ENCODE measurements at regions not wholly inside any gene's neighbourhood (a gene's known extent, or its start where the extent isn't known, plus 50 kb on each side); places are given as distances from the start of the nearest gene placed in this dataset.

- H3K4me2 ChIP-seq (ENCODE audit: unreplicated experiment) = no peak overlapping the region
- in situ Hi-C loops (cut with MboI) = no loop called here
- no peaks in the 10 kb centered on the region for H3K9me3 ChIP-seq (ENCODE audit: low read depth)
- no peak for DNase-seq
- H3F3A ChIP-seq (ENCODE audit: insufficient read depth) = no peaks in the 10 kb centered on the region
- no peaks in the 10 kb centered on the region for H3K27me3 ChIP-seq (replicated peaks; ENCODE audit: insufficient read depth)
- no peaks in the 10 kb centered on the region for H4K20me1 ChIP-seq (ENCODE audit: insufficient read depth)
- no peaks in the 10 kb centered on the region for H3K4me1 ChIP-seq (ENCODE audit: insufficient read depth)
- no peaks in the 10 kb centered on the region for H3K9me2 ChIP-seq (ENCODE audit: insufficient read depth)
- no peak overlapping the region for H2AFZ ChIP-seq
- no peak for TF ChIP-seq EZH2 (IDR thresholded peaks at IDR 0.05; ENCODE audit: insufficient read depth, poor library complexity, severe bottlenecking)
- no peak for TF ChIP-seq EZH2phosphoT487 (IDR thresholded peaks at IDR 0.05; ENCODE audit: insufficient read depth, low read depth)
- H3K36me3 ChIP-seq (ENCODE audit: low read depth) = no peaks in the 10 kb centered on the region
- H3K79me2 ChIP-seq (ENCODE audit: insufficient read depth) = no peaks in the 10 kb centered on the region
- 49 to 54% methylated on average over 7 of the region's 7 CpGs for WGBS, 2 experiments (ENCODE audit: low coverage in 1 of 2, low lambda C conversion rate in 2 of 2, missing lambda C conversion rate in 2 of 2)
- H3K4me3 ChIP-seq = no peak overlapping the region
- no peak overlapping the region for H3K27ac ChIP-seq
- no peak overlapping the region for H3K9ac ChIP-seq
Measured at GRCh38 chr5:3542769-3543168, 52.9 kb upstream of the IRX1 start.

GRCh38 chr5:3542158-3542557, 53.5 kb upstream of the IRX1 start:
- Histone ChIP-seq H3F3A (ENCODE audit: insufficient read depth) (no peaks in the 10 kb centered on the region), H3K27ac (no peak overlapping the region), H4K20me1 (ENCODE audit: insufficient read depth) (no peaks in the 10 kb centered on the region), H3K9me2 (ENCODE audit: insufficient read depth) (no peaks in the 10 kb centered on the region), H3K4me3 (no peak overlapping the region), H3K4me2 (ENCODE audit: unreplicated experiment) (no peak overlapping the region), H3K4me1 (ENCODE audit: insufficient read depth) (no peaks in the 10 kb centered on the region), H3K9me3 (ENCODE audit: low read depth) (no peaks in the 10 kb centered on the region), H2AFZ (no peak overlapping the region), H3K79me2 (ENCODE audit: insufficient read depth) (no peaks in the 10 kb centered on the region), H3K36me3 (ENCODE audit: low read depth) (no peaks in the 10 kb centered on the region), H3K9ac (no peak overlapping the region), H3K27me3 (replicated peaks; ENCODE audit: insufficient read depth) (no peaks in the 10 kb centered on the region)
- DNase-seq = no peak
- TF ChIP-seq EZH2 (IDR thresholded peaks at IDR 0.05; ENCODE audit: insufficient read depth, poor library complexity, severe bottlenecking) = no peak
- TF ChIP-seq EZH2phosphoT487 (IDR thresholded peaks at IDR 0.05; ENCODE audit: insufficient read depth, low read depth) = no peak
- WGBS, 2 experiments (ENCODE audit: low coverage in 1 of 2, low lambda C conversion rate in 2 of 2, missing lambda C conversion rate in 2 of 2) = 25 to 37% methylated on average over 3 of the region's 3 CpGs
- in situ Hi-C loops (cut with MboI) = no loop called here

DNA sequence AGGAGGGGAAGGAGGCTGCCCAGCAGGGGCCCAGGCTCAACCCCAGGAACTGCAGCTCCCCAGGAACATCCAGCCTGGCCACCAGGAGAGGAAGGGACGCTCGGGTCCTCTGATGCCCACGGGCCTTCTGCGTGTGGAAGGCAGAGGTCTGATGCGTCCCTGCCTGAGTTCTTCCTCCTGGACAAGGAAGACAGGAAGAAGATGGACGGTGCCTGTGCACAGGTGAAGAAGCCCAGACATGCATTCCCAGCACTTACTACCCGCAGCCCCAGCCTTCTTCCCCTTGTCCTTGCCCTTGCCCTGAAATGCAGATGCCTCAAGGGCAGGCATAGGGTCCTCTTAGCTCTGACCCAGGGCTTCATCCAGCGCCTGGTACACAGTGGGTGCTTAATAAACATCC, 56.7 kb upstream of the IRX1 start:
- Histone ChIP-seq H3K36me3 (ENCODE audit: low read depth) (no peaks in the 10 kb centered on the region), H3K4me2 (ENCODE audit: unreplicated experiment) (no peak overlapping the region), H3K4me1 (ENCODE audit: insufficient read depth) (no peaks in the 10 kb centered on the region), H3F3A (ENCODE audit: insufficient read depth) (no peaks in the 10 kb centered on the region), H3K27ac (no peak overlapping the region), H2AFZ (no peak overlapping the region), H3K27me3 (replicated peaks; ENCODE audit: insufficient read depth) (no peaks in the 10 kb centered on the region), H3K9me2 (ENCODE audit: insufficient read depth) (no peaks in the 10 kb centered on the region), H3K9me3 (ENCODE audit: low read depth) (no peaks in the 10 kb centered on the region), H3K9ac (no peak overlapping the region), H3K4me3 (no peak overlapping the region), H4K20me1 (ENCODE audit: insufficient read depth) (no peaks in the 10 kb centered on the region), H3K79me2 (ENCODE audit: insufficient read depth) (no peaks in the 10 kb centered on the region)
- DNase-seq = no peak
- TF ChIP-seq EZH2 (IDR thresholded peaks at IDR 0.05; ENCODE audit: insufficient read depth, poor library complexity, severe bottlenecking) (no peak), EZH2phosphoT487 (IDR thresholded peaks at IDR 0.05; ENCODE audit: insufficient read depth, low read depth) (no peak)
- 45 to 57% methylated on average over 5 to 8 of the region's 8 CpGs for WGBS, 2 experiments (ENCODE audit: low coverage in 1 of 2, low lambda C conversion rate in 2 of 2, missing lambda C conversion rate in 2 of 2)
- in situ Hi-C loops (cut with MboI) = no loop called here

GRCh38 chr5:3537942-3538341, 57.7 kb upstream of the IRX1 start:
- no peak for DNase-seq
- Histone ChIP-seq H3K36me3 (ENCODE audit: low read depth) (no peaks in the 10 kb centered on the region), H3K27ac (no peak overlapping the region)

More at GRCh38 chr5:3537942-3538341, 57.7 kb upstream of the IRX1 start:
- in situ Hi-C loops (cut with MboI) = no loop called here
- Histone ChIP-seq H3K79me2 (ENCODE audit: insufficient read depth) (no peaks in the 10 kb centered on the region), H3K27me3 (replicated peaks; ENCODE audit: insufficient read depth) (no peaks in the 10 kb centered on the region), H3K9me2 (ENCODE audit: insufficient read depth) (no peaks in the 10 kb centered on the region), H3K9ac (no peak overlapping the region), H3F3A (ENCODE audit: insufficient read depth) (no peaks in the 10 kb centered on the region), H3K4me3 (no peak overlapping the region), H3K4me1 (ENCODE audit: insufficient read depth) (no peaks in the 10 kb centered on the region), H3K9me3 (ENCODE audit: low read depth) (no peaks in the 10 kb centered on the region), H2AFZ (no peak overlapping the region), H4K20me1 (ENCODE audit: insufficient read depth) (no peaks in the 10 kb centered on the region), H3K4me2 (ENCODE audit: unreplicated experiment) (no peak overlapping the region)
- TF ChIP-seq EZH2 (IDR thresholded peaks at IDR 0.05; ENCODE audit: insufficient read depth, poor library complexity, severe bottlenecking) (no peak), EZH2phosphoT487 (IDR thresholded peaks at IDR 0.05; ENCODE audit: insufficient read depth, low read depth) (no peak)
- 50 to 58% methylated on average over 8 of the region's 8 CpGs for WGBS, 2 experiments (ENCODE audit: low coverage in 1 of 2, low lambda C conversion rate in 2 of 2, missing lambda C conversion rate in 2 of 2)

All from GM23248 (cell line).